GM19395 (cell line): ENCODE measurements at regions not wholly inside any gene's neighbourhood (a gene's known extent, or its start where the extent isn't known, plus 50 kb on each side); places are given as distances from the start of the nearest gene placed in this dataset.

Experiments
- ATAC-seq: cut with Tn5 transposase; IDR thresholded peaks from one replicate; pipeline ENCODE4 v1.9.1; 2021; ENCODE audit warnings: mild to moderate bottlenecking, moderate library complexity; ENCODE audit not compliant: unreplicated experiment

GRCh38 chr4:14087459-14087858 is 459.9 kb upstream of the BOD1L1 start:
- peak; percentile 78 for ATAC-seq

- ATAC-seq: no peak
Observed at GRCh38 chr4:14087921-14088320, 460.4 kb upstream of the BOD1L1 start.

GRCh38 chr4:14091531-14091930 is 464.0 kb upstream of the BOD1L1 start:
- ATAC-seq: no peak

GRCh38 chr4:14091966-14092365 is 464.4 kb upstream of the BOD1L1 start:
- ATAC-seq: no peak

- ATAC-seq: no peak
Observed at GRCh38 chr4:14092741-14093140, 465.2 kb upstream of the BOD1L1 start.

GRCh38 chr4:14095831-14096230 is 468.3 kb upstream of the BOD1L1 start:
- no peak for ATAC-seq

GRCh38 chr4:14096396-14096965 is 469.0 kb upstream of the BOD1L1 start:
- no peak for ATAC-seq

GRCh38 chr4:14100349-14100748 is 472.8 kb upstream of the BOD1L1 start:
- no peak for ATAC-seq

GRCh38 chr4:14110407-14110806 is 482.9 kb upstream of the BOD1L1 start:
- no peak for ATAC-seq

GRCh38 chr4:14111730-14112181 is 484.2 kb upstream of the BOD1L1 start:
- ATAC-seq: no peak

GRCh38 chr4:14115106-14115505 is 487.6 kb upstream of the BOD1L1 start:
- no peak for ATAC-seq

- peak; percentile 73 for ATAC-seq
Observed at GRCh38 chr4:14117575-14118238, 490.2 kb upstream of the BOD1L1 start.

GRCh38 chr4:14124816-14125215 is 497.3 kb upstream of the BOD1L1 start:
- ATAC-seq: no peak

GRCh38 chr4:14125375-14126129 is 498.0 kb upstream of the BOD1L1 start:
- peak; percentile 92 for ATAC-seq

GRCh38 chr4:14130551-14130950 is 503.0 kb upstream of the BOD1L1 start:
- no peak for ATAC-seq

- ATAC-seq: no peak
Observed at GRCh38 chr4:14131335-14131734, 503.8 kb upstream of the BOD1L1 start.

GRCh38 chr4:14132301-14132700 is 504.8 kb upstream of the BOD1L1 start:
- ATAC-seq: no peak

- ATAC-seq: no peak
Observed at GRCh38 chr4:14138106-14138505, 510.6 kb upstream of the BOD1L1 start.

GRCh38 chr4:14143892-14144291 is 516.4 kb upstream of the BOD1L1 start:
- no peak for ATAC-seq

GRCh38 chr4:14149176-14150053 is 521.9 kb upstream of the BOD1L1 start:
- ATAC-seq: no peak

GRCh38 chr4:14151101-14151500 is 523.6 kb upstream of the BOD1L1 start:
- no peak for ATAC-seq
